ENCODE measurements at regions not wholly inside any gene's neighbourhood (a gene's known extent, or its start where the extent isn't known, plus 50 kb on each side); places are given as distances from the start of the nearest gene placed in this dataset.

- no peaks in the 10 kb centered on the region for H3K9me3 ChIP-seq (replicated peaks in 1 of 3)
- DNase-seq, result no peak
- intact Hi-C loops (cut with DNase I), result no loop called here
- TF ChIP-seq POLR2A (IDR thresholded peaks at IDR 0.05) (no peak), CTCF (IDR thresholded peaks at IDR 0.05) (no peak)
- no peaks in the 10 kb centered on the region for H3K4me1 ChIP-seq (replicated peaks in 1 of 2)
- no peaks in the 10 kb centered on the region for H3K27me3 ChIP-seq
- 39 to 47% (median 43%) methylated on average over 4 of the region's 4 CpGs for WGBS, 4 donors
- H3K36me3 ChIP-seq (replicated peaks in 1 of 2), result no peaks in the 10 kb centered on the region
- H3K27ac ChIP-seq, result no peak overlapping the region
- no peak overlapping the region for H3K4me3 ChIP-seq
Measured at GRCh38 chrX:23202326-23202725, 132.3 kb upstream of the PTCHD1 start.

GRCh38 chrX:23223169-23223568 is 111.5 kb upstream of the PTCHD1 start:
- Histone ChIP-seq H3K27ac (no peak overlapping the region), H3K4me1 (replicated peaks in 1 of 2) (no peaks in the 10 kb centered on the region), H3K4me3 (no peak overlapping the region), H3K9me3 (replicated peaks in 1 of 3) (no peaks in the 10 kb centered on the region), H3K36me3 (replicated peaks in 1 of 2) (no peaks in the 10 kb centered on the region), H3K27me3 (no peaks in the 10 kb centered on the region)
- no peak for TF ChIP-seq POLR2A (IDR thresholded peaks at IDR 0.05)
- TF ChIP-seq CTCF (IDR thresholded peaks at IDR 0.05), result no peak
- no peak for DNase-seq
- WGBS, 4 donors, result 77 to 88% (median 82%) methylated on average over 5 of the region's 5 CpGs
- intact Hi-C loops (cut with DNase I), result no loop called here

- 37 to 58% (median 50%) methylated on average over 3 of the region's 3 CpGs for WGBS, 4 donors
Measured at GRCh38 chrX:23228454-23228853, 106.2 kb upstream of the PTCHD1 start.

GRCh38 chrX:23228950-23229448 is 105.7 kb upstream of the PTCHD1 start:
- 35 to 46% (median 43%) methylated on average over 3 to 5 of the region's 5 CpGs for WGBS, 4 donors
- intact Hi-C loops (cut with DNase I), result no loop called here
- TF ChIP-seq CTCF (IDR thresholded peaks at IDR 0.05) (no peak), POLR2A (IDR thresholded peaks at IDR 0.05) (no peak)

More at GRCh38 chrX:23228454-23228853, 106.2 kb upstream of the PTCHD1 start:
- intact Hi-C loops (cut with DNase I), result no loop called here
- Histone ChIP-seq H3K4me3 (no peak overlapping the region), H3K27ac (no peak overlapping the region), H3K9me3 (replicated peaks in 1 of 3) (no peaks in the 10 kb centered on the region), H3K27me3 (no peaks in the 10 kb centered on the region), H3K36me3 (replicated peaks in 1 of 2) (no peaks in the 10 kb centered on the region), H3K4me1 (replicated peaks in 1 of 2) (no peaks in the 10 kb centered on the region)
- no peak for TF ChIP-seq POLR2A (IDR thresholded peaks at IDR 0.05)
- no peak for DNase-seq

GRCh38 chrX:23235051-23235450 is 99.6 kb upstream of the PTCHD1 start:
- no peak overlapping the region for H3K4me3 ChIP-seq
- no peak for DNase-seq
- H3K36me3 ChIP-seq (replicated peaks in 1 of 2), result no peaks in the 10 kb centered on the region
- no peaks in the 10 kb centered on the region for H3K9me3 ChIP-seq (replicated peaks in 1 of 3)
- 52 to 67% (median 59%) methylated on average over 5 of the region's 5 CpGs for WGBS, 4 donors
- intact Hi-C loops (cut with DNase I), result no loop called here
- H3K27ac ChIP-seq, result no peak overlapping the region
- no peaks in the 10 kb centered on the region for H3K4me1 ChIP-seq (replicated peaks in 1 of 2)
- TF ChIP-seq POLR2A (IDR thresholded peaks at IDR 0.05) (no peak), CTCF (IDR thresholded peaks at IDR 0.05) (no peak)
- H3K27me3 ChIP-seq, result no peaks in the 10 kb centered on the region

More at GRCh38 chrX:23228950-23229448, 105.7 kb upstream of the PTCHD1 start:
- no peak for DNase-seq
- H3K27me3 ChIP-seq, result no peaks in the 10 kb centered on the region
- H3K27ac ChIP-seq, result no peak overlapping the region
- no peak overlapping the region for H3K4me3 ChIP-seq
- H3K36me3 ChIP-seq (replicated peaks in 1 of 2), result no peaks in the 10 kb centered on the region
- H3K4me1 ChIP-seq (replicated peaks in 1 of 2), result no peaks in the 10 kb centered on the region
- H3K9me3 ChIP-seq (replicated peaks in 1 of 3), result no peaks in the 10 kb centered on the region
